ENCODE measurements at regions not wholly inside any gene's neighbourhood (a gene's known extent, or its start where the extent isn't known, plus 50 kb on each side); places are given as distances from the start of the nearest gene placed in this dataset.
"Not testable (repeated sequence)": the region's sequence is repeated elsewhere in the genome, so short reads cannot be mapped to it uniquely, and the experiment has no call there.

DNA sequence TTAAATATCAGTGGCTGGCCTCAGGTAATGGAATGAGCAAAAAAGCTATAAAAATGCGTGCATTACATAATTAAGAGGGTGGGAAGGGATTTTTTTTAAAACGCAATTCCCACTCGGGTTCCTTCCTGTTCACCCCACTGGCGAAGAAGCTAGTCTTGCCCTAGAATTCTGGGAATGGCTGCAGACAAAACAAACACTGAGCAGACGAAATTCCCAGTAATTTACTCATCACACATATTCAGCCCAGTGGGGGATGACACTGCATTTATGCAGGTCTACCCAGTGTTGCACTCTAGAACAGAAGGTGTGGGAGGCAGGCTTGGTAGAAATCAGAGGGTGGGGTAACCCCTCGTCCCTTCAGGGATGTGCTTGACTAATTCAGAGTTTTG lies 2695.0 kb upstream of the DEFB115 start:
- no peak overlapping the region for H3K4me3 ChIP-seq (ENCODE audit: low read length)
- no peak for DNase-seq (ENCODE audit: low read depth)
- TF ChIP-seq, protein P1, sequence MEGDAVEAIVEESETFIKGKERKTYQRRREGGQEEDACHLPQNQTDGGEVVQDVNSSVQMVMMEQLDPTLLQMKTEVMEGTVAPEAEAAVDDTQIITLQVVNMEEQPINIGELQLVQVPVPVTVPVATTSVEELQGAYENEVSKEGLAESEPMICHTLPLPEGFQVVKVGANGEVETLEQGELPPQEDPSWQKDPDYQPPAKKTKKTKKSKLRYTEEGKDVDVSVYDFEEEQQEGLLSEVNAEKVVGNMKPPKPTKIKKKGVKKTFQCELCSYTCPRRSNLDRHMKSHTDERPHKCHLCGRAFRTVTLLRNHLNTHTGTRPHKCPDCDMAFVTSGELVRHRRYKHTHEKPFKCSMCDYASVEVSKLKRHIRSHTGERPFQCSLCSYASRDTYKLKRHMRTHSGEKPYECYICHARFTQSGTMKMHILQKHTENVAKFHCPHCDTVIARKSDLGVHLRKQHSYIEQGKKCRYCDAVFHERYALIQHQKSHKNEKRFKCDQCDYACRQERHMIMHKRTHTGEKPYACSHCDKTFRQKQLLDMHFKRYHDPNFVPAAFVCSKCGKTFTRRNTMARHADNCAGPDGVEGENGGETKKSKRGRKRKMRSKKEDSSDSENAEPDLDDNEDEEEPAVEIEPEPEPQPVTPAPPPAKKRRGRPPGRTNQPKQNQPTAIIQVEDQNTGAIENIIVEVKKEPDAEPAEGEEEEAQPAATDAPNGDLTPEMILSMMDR (conservative IDR thresholded peaks at IDR 0.05; ENCODE audit: low read depth, low read length): no peak

DNA sequence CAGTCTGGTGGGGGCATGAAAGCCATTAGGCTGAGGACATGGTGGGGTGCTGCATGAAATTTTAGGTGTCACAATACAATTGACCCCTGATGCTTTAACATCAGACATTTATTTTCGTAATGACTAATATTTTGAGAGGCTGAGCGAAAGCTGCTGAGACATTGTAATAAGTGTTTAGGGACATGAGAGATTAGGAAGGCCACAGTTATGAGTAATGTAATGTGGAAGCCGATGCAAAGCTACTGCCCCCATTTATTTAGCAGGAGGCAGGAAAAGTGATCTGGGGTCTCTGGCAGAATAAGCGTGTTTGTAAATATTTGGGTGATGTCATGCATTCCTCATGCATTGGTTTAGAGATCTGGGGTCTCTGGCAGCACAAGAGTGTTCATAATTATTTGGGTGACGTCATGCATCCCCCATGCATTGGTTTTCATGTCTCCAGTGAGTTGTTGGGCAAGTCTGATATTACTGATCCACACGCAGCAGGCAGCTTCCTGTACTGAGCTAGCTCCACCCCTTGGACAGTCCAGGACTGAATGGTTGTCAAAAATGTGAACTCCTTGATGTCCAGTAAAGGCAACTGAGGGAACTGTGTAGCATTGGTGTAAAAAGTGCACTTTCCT lies 2694.5 kb upstream of the DEFB115 start:
- not testable (repeated sequence) for DNase-seq (ENCODE audit: low read depth); H3K4me3 ChIP-seq (ENCODE audit: low read length)

DNA sequence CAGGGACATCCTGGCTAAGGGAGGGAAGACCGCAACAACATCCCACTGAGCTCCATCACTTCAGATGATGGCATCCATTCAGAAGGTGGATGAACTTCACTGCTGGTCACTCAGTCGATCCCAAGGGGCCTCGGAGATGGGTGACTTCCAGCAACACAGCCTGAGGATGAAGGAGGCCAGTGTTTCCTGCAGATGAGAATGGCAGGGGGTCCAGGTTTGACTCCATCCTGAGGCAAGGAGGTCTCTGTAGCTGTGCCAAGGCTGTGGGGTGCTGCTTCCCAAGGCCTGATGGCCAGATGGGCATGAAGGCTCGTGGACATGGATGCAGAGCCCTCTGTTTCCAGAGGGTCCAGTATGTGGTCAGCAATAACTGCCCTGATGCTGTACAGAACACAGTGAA lies 2693.4 kb upstream of the DEFB115 start:
- H3K4me3 ChIP-seq (ENCODE audit: low read length); DNase-seq (ENCODE audit: low read depth): not testable (repeated sequence)

DNA sequence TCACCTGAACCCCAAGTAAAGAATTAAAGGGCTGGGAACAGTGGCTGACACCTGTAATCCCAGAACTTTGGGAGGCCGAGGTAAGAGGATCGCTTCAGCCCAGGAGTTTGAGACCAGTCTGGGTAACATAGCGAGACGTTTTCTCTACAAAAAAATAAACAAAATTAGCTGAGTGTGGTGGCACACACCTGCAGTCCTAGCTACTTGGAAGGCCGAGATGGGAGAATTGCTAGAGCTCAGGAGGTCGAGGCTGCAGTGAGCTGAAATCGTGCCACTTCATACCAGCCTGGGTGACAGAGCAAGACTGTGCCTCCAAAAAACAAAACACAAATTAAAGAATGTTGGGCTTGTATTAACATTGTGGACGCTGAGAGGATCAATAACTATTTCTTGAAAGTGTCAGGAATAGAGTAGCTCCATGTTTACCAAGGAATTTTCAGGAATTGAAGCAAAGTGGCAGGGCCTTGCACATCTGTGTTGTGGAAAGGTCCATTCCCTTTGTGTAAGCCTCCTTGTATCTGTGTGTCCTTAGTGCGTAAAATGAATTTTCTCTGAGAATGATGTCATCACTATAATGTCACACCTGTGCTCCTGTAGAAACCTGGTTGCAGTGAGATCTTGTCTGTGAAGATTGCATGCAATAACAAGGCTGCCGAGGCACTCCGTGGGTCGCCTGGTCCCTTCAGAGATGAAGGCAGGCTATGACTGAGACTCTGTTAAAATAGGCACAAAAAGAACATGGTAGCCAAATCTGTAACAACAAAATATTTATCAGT lies 2692.6 kb upstream of the DEFB115 start:
- not testable (repeated sequence) for H3K4me3 ChIP-seq (ENCODE audit: low read length)

DNA sequence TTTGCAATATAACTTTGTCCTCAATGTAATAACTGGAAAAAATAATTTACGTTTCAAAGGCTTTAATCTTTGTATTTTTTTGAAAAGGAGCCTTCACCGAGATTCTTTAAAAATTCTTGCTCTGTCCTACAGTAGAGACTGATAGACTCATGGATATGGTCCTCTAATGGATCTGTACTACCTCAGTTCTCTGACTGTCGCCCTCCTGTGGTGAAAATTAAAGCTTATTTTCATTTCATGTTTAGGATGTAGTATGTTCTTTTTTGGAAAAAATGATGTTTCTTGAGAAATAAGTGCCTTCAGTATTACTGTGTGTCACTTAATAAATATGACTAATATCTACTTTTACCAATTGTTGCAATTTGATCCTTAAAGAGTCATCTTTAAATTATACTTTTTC lies 2681.5 kb upstream of the DEFB115 start:
- H3K4me3 ChIP-seq (ENCODE audit: low read length); DNase-seq (ENCODE audit: low read depth): not testable (repeated sequence)

More for the DNA sequence above, 2692.6 kb upstream of the DEFB115 start:
- not testable (repeated sequence) for DNase-seq (ENCODE audit: low read depth)

DNA sequence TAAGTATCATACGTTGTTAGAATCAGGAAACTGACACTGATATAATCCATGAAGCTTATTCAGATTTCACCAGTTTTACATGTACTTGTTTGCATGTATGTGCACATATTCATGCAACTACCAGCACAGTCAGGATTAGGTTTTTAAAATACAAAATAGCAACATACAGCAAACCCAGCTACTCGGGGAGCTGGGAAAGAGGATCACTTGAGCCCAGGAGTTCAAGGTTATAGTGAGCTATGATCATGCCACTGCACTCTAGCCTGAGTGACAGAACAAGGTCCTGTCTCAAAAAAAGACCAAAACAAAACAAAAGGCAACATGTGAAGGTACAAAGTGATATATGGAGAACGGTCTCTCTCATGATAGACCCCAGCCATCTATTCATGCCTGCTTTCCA lies 2665.8 kb upstream of the DEFB115 start:
- not testable (repeated sequence) for DNase-seq (ENCODE audit: low read depth); H3K4me3 ChIP-seq (ENCODE audit: low read length)

DNA sequence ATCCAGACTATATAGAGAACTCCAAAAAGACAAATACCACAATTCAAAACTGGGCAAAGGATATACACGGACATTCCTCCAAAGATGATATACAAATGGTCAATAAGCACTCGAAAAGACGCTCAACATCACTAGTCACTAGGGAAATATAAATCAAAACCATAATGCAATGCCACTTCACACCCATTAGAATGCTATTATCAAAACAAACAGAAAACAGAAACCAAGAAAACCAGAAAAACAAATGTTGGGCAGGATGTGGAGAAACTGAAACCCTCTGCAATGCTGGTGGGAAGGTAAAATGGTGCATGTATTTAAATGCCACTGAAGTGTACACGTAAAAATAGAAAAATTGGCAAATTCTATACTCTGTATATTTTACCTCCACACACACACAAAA lies 2664.1 kb upstream of the DEFB115 start:
- not testable (repeated sequence) for H3K4me3 ChIP-seq (ENCODE audit: low read length); DNase-seq (ENCODE audit: low read depth)

DNA sequence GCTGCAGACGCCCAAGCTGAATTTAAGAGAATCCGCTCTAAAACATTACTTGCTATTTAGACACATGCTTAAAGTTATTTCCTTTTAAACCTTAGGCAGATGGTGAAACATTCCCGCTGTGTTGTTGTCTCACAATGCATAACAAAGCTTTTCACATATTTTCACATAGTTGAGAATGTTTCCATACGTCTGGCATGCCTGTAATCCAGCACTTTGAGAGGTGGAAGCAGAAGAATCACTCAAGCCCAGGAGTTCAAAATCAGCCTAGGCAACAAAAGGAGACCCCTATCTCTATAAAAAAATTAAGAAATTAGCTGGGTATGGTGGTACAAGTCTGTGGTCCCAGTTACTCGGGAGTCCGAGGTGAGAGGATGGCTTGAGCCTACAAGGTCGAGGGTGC lies 2663.0 kb upstream of the DEFB115 start:
- not testable (repeated sequence) for H3K4me3 ChIP-seq (ENCODE audit: low read length); DNase-seq (ENCODE audit: low read depth)

DNA sequence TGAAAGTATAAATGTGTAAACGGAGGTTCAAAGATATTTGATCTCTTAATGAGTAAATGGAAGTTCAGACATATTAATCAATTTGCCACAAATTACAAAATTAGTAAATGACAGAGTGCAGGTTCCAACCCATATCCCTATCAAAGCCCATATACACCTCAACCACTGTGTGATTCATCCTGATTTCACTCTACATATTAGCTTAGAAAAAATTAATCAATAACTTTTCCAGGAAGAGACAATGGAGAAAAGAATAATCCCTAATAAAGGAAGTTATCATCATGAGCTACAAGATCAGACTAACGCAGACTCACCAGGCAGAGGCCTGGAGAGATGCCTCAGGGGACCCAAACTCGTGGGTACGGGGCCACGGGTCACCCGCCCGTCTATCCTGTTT lies 2655.5 kb upstream of the DEFB115 start:
- peak overlapping the region; percentile 77 for H3K4me3 ChIP-seq (ENCODE audit: low read length)
- DNase-seq (ENCODE audit: low read depth): not testable (repeated sequence)

DNA sequence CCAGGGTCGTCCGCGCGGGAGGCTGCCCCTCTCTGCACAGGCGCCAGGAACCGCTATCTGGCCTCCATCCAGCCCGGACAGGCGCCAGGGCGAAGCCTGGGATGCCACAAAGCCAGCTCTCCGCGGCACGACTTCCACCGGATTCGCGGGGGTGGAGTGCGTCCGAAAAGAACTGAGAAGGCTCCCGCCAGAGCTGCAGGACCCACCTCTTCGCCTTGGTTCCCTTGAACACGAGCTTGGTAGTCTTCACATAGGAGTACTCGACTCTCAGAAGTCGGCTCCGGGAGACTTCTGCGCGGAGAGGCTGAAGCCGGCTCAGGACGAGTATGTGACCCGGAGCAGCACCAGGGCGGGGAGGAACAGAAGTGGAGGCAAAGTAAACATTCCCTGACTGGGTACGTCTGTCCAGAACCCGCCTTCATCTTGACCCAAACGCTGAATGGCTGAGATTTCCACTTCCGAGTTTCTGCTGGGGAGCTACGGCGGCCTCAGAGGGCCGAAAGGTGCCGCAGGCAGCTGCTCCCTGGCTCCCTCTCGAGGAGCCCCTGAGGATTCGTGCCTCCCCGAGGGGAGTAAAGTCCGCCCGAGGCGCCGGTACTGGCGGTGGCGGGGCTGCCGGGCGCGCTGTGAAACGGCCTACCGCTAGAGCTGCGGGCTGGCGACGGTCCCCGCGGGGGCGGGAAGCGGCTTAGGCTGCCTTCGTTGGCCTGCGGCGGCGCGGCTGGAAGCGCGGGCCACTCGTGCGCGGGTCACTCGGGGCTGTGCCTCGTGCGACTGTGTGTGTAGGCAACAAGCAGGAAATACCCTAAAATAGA lies 2654.9 kb upstream of the DEFB115 start:
- TF ChIP-seq, protein P1 (conservative IDR thresholded peaks at IDR 0.05; ENCODE audit: low read depth, low read length): peak; percentile 69
- peak overlapping the region; percentile 77 for H3K4me3 ChIP-seq (ENCODE audit: low read length)
- DNase-seq (ENCODE audit: low read depth): peak; percentile 59

DNA sequence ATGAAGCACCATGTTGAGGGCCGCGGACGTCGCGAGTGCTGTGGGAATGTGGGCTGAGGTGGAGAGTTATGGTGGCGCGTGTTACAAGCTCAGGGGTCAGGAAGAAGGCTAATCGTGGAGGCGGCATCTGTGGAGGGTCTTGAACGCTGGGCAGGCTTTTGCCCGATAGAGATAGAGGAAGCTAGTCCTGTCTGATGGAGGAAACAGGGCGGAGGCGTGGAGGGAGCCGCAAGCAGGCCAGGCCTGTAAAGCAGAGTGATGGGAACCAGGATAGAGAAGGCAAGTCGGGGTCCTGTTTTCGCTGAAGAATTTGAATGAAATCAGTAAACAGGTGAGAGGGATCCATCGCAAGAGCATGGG lies 2654.3 kb upstream of the DEFB115 start:
- H3K4me3 ChIP-seq (ENCODE audit: low read length): peak overlapping the region; percentile 77
- not testable (repeated sequence) for DNase-seq (ENCODE audit: low read depth)

DNA sequence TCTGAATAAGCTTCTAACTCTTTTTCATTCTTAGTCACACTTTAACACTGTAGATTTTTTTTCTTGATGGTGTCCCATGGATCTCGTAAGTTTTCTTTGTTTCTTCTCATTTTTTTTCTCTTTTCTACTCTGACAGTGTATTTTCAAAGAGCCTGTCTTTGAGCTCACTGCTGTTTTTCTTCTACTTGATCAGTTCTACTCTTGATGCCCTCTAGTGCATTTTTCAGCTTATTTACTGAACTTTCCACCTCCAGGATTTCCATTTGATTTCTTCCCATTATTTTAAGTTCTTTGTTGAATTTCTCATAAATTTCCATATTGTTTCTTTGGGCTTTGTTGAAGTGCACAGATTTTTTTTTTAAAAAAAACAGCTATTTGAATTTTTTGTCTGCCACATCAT lies 2641.1 kb upstream of the DEFB115 start:
- TF ChIP-seq, protein P1 (conservative IDR thresholded peaks at IDR 0.05; ENCODE audit: low read depth, low read length): no peak

DNA sequence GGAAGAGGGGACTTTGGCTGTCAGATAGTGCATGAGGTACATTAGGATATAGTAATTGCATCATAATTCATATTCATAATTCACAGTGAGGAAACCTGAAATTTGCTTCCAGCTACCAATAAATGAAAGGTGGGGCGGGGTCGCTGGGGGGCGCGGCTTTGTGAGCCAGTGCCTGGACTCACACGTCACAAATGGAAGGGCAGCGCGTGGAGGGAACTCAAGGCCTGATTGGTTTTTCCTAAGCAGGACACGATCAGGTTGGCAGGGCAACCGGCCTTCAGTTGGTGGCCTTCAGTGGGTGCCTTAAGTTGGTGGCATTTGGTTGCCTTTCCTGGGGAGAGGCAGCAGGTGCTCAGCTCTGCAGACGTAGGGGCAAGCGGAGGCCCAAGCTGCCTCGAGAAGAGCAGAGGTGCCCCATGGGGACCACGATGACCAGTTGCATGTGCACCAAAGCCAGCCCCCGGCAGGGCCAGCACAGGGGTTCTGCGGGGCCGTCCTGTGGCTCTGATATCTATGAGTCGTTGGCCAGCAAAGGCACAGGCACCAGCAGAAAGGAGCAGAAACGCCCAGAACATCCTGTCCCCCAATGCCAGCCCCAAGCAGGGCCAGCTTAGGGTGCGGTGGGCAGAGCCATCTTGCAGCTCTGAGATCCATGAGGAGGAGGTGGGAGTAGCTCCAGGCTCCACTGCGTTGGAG lies 2637.4 kb upstream of the DEFB115 start:
- H3K4me3 ChIP-seq (ENCODE audit: low read length); DNase-seq (ENCODE audit: low read depth): not testable (repeated sequence)

More for the DNA sequence above, 2641.1 kb upstream of the DEFB115 start:
- no peak for DNase-seq (ENCODE audit: low read depth)
- H3K4me3 ChIP-seq (ENCODE audit: low read length): no peak overlapping the region
